NT2/D1 (cell line): ENCODE measurements at regions not wholly inside any gene's neighbourhood (a gene's known extent, or its start where the extent isn't known, plus 50 kb on each side); places are given as distances from the start of the nearest gene placed in this dataset.

Source experiments
- SUZ12 ChIP-seq: IDR thresholded peaks from 2 replicates; pipeline ENCODE4 v1.6.1; 2011; ENCODE audit not compliant: insufficient read length, insufficient read depth; ENCODE audit errors: extremely low read depth
- YY1 ChIP-seq: IDR thresholded peaks from 2 replicates; pipeline ENCODE4 v1.6.1; 2011; ENCODE audit not compliant: insufficient read length, insufficient read depth
- ZNF274 ChIP-seq: IDR thresholded peaks from 2 replicates; pipeline ENCODE4 v1.6.1; 2011; ENCODE audit warnings: mild to moderate bottlenecking, low read depth, low read length

DNA sequence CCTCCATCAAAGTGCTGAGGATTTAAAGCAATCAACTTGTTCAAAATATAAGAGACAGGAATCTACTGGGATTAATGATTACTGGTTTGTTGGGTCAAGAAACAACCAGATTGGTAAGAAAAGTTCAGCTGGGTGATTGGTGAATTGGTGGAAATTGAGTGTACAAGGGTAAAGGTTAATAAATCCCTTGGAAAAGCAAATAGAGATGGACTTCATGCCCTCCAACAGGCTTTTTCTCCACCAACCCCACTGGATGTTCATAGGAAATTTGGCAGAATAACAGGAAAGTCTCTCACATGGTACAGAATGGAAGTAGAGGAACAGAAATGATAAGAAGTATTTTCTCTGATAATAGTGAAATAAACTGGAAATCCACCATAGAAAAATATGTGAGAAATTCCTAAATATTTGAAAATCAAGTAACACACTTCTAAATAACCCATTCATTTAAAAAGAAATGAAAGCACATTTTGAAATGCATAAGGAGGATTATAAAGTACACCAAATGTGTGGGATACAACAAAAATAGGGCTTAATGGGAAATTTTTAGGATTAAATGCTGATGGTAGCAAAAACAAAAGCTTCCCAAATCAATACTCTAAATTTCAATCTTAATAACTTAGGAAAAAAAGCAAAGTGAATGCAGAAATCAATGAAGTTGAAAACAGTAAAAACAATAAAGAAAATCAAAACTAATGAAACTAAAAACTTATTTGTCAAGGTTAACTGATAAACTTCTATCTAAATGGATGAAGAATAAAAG is 426.2 kb downstream of the HTR1A start:
- TF ChIP-seq YY1 (no peak), ZNF274 (no peak), SUZ12 (no peak)
